Stimulated activated CD8-positive, alpha-beta memory T cell treated with anti-CD3 and anti-CD28 coated beads, Interleukin-7, amount 100 ng/mL, for 4 hours (primary cell): ENCODE measurements at regions not wholly inside any gene's neighbourhood (a gene's known extent, or its start where the extent isn't known, plus 50 kb on each side); places are given as distances from the start of the nearest gene placed in this dataset.

Source experiments
- DNase-seq, 2 donors: peaks; one replicate each; pipeline ENCODE4 v3.0.0-alpha.2; 2020; ENCODE audit warnings: low read depth in 2 of 2

DNA sequence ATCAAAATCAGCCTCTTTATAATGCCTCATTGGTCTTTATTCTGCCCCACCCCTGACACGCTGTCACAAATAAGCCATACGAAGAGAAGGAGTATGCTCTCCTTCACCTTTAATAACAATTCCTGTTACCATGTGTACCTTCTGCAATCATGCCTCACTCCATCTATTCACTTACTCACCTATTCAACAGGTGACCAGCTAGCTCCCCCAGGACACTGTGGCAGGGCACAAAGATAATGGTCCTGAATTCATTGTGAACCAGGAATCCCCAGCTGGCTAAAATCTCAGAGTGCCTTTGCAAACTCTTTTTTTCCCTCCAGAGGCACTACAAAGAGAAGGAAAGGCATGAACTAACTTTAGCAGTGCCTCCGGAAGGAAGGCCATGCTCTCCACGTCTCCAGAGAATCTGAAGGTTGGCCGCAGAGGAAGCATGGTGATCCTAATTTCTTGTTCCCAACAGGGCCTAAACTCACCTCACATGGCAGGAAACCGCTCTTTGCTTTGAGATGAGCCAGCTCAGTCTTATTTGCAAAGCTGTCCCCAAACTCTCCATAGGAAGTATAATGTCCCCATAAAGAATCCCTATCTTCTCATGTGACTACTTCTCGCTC lies 590.3 kb downstream of the BUD13 start:
- no peak for DNase-seq

DNA sequence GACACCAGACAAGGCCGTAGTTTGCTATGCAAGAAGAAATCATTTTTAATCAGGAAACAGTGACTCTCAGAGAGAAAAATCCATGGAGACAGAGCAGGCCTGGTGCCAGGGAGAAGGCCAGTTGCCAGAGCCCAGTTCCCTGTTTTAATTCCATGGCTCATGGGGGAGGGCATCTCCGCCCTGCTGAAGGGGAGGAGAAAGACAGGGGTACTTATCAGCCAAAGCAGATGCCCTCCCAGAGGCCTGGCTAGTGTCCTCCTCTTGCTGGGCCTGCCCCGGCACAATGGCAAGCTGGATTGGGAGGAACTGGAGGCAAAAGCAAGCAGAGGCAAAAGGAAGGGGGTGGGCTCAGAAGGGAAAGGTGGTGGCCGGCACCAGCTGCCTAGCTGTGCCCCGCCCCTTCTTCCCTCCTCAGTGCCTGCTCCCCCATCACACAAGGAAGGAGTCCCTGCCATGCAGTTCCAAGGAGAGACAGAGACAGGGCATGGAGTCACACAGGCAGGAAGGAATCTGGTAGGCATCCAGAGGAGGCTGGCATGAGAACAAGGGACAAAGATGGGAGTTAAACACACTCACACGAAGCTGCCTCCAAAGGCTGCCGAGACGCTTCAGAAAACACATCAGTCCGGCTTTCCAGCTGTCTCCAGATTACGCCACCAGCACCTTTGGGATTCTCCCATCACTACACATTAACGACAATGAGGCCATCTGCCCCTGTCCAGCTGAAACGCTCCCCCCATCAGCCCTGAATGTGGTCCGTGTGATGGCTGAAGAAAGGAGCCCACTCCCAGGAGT lies 591.8 kb downstream of the BUD13 start:
- DNase-seq, result no peak

DNA sequence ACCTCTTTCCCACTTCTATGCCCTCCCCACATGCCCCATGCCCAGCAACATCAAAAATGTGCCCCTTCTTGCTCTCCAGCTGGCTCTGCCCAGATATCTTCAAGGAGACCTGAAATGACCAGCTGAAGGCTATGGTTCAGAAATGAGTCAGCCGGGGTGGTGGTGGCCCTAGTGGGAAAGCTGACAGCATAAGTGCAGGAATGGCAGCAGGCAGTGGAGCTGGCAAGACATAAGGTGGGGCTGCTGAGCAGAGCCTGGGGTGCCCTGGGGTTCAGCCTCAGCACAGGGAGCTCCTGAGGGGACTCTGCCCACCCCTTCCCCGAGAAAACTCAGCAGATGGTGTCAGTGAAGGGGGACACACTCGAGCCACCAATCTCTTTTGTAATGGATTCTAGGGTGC lies 593.4 kb downstream of the BUD13 start:
- DNase-seq, result no peak

DNA sequence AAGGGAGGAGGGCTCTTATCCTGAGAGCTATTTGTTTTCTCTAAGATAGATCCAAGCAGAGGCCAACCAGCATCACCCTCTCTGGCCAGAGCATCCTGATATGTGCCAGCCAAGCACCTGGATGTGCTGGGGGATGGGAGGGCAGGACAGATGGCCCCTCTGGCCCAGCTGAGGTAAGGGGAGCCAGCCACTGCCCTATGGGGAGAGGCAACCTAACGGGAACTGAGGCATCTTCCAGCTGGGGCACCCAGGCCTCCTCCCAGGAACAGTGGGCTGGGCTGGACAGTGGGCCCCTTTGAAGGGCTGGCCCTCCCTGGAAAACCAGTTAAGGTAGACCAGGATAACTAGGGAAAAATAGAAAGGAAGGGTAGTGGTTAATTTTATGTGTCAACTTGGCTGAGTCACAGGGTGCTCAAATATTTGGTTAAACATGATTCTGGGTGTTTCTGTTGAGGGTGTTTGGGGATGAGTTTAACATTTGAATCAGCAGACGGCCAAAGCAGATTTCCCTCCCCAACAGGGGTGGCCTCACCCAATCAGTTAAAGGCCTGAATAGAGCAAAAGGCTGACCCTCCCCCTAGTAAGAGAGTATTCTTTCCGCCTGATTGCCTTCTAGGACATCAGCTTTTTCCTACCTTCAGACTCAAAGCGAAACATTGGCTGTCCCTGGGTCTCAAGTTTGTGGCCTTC lies 595.1 kb downstream of the BUD13 start:
- no peak for DNase-seq

DNA sequence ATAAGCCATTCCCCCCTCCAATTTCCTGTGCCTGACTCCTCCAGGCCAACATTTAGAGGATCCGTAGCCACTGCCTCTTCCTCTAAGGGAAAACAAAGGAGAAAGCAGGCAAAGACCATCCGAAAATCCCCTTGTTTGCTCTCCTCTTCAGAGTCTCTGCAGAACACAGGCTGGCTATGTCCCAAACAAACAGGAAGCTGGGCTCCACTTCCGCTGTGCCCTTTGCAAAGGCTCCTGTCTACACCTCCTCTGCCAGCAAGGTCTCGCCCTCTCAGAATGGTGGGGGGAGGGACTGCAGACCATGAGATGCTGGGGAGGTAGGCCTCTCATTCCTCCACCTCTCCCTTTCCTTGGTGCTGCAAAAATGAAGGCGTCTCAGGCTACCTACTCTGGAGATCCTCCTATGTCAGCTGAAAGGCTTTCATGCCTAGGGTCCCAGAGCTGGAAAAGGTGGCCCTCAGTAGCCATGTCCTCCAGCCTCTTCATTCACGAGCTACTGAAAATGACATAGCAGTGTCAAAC lies 596.2 kb downstream of the BUD13 start:
- no peak for DNase-seq

DNA sequence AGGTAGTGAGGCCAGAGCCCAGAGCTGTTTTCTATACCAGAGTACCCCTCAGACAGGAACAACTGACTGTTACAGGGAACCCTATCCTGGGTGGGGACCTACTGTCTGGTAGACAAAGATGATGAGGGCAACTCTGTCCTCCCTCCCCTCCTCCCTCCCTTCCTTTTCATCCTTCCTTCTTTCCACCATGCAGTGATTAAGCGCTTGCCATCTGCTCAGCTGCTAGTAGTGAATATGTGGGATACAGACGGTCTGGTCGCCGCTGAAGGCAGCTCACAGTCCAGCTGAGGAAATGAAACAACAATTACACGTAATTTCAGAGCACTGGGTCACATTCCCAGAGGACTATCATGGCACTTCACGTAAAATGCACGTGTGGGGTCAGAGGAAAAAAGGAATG lies 597.1 kb downstream of the BUD13 start:
- no peak for DNase-seq

DNA sequence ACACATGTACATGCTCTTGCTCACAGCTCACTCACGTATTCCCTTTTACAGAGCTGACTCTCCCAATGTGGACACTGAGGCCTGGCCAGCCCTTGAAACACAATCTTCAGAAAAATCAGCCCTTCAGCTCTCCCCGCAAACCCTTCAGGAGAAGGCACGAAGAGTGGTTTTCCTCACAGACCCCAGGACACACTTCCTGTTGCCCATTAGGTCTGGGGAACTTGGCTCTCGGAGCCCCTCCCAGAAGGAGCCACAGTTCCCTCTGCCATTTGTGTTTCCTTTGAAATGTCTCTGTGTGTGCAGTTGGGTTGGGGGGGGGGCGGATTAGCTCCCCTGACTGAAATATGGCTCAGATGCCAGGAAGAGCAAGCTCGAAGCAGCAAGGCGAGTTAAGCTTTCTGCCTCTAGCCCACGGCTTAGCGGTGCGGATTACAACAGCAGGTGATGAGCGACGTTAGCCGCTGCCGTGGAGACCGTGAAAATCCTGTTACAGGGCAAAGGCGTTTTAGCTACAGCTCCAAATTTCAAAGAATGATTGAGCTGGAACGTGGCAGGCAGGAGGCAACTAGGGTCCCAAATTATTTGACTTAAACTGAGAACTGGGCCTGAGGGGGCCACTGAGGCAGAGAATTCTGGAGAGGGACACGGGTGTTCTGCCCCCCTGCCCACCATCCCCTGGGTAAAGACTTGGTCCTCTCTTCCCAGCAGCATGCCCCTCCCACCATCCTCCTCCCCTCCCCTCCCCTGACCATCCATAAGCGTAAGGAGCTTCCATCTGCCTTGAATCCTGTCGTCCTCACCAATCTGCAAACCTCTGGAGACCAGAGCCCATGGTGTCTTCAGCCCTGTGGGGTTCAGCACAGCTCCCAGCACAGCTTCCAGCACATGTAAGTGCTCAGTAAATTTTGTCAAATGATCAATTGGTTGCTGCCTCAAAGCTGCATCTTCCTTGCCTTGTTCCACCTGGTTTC lies 598.6 kb downstream of the BUD13 start:
- no peak for DNase-seq

DNA sequence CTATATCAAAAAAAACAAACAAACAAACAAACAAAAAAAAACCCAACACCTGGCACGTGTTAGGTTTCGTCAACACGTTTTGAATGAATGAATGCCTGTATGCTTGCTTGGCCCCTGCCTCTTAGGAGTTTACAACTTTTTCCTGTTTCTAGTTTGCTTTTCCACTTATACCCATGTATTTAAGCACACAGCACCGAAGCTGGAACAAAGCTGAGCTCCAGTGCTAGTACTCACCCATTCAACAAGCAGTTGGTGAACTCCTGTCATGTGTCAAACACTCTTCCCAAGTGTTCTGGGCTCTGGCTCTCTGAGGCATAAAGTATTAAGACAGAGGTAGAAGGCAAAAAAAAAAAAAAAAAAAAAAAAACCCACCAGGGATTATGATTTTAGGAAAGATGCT lies 599.3 kb downstream of the BUD13 start:
- DNase-seq, result no peak

DNA sequence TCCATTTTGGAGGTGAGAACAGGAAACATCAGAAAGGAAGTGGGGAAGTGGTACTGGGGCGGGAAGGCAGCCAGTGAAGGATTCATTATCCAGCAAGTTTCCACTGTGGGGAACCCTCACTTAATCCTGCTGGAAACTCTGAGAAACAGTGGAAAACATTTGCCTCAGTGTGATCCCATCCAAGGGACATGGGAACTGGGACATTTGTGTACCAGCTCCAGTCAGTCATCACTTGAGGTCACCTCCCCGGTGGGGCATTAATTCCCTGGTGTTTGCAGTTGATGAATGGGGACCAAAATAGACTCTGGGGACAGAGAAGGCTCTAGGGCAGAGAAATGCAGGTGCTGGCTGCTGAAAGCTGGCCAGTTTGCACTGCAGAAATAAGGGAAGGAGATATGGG lies 599.9 kb downstream of the BUD13 start:
- no peak for DNase-seq

DNA sequence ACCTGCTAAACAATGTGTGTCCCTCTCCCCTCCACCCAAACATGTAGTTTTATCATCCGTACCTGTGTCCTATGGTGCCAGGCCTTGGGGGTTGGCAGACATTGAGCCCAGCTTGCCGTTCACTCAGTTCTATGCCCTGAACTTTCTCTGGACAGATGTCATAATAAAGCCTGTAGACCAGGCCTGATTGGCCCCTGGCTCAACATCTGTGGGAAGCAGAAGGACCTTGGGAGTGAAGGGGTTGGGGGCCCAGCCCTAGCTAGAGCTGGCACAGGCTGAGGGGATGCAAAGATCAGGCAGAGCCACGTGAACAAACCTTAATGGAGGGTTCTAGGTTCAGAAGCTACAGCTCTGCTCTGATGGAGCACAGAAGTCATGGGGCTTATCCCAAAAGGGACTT lies 600.6 kb downstream of the BUD13 start:
- no peak for DNase-seq

DNA sequence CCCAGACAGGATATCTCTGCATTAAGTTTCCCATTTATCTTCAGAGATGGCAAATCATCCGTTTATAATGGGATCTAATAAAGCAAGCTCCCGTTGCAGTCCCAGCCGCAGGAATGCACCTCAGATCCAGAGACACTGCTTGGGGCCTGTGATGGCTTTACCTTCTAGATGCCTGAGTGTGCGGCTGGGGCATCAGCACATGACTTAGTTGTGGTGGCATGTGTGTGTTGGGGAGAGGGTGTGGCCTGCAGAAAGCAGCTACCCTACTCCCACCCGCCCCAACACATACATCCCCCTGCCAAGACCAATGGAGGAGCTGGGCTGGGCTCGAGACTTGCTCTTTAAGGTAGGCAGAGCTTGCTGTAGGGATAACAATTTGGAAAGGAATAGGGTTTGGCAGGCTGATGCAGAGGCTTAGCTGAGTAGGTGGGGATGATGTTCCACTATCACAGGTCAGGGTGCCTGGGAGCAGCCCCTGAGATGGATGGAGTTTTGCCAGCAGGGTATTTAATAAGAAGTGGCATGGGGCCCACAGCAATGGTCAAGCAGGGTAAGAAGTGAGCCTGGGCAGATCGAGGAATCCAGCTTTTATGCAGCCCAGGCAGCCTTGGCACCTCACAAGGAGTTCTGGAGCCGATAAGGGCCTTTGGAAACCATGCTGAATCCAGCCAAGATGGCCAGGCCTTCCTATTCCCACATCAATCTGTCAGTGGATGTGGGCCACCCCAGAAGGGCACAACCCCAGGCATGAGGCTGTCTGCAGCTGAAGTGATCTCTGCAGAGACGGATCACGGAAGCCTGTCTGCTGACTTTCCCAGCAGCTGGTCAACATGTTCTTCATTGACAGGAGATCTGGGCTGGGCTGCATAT lies 601.3 kb downstream of the BUD13 start:
- DNase-seq, result no peak

DNA sequence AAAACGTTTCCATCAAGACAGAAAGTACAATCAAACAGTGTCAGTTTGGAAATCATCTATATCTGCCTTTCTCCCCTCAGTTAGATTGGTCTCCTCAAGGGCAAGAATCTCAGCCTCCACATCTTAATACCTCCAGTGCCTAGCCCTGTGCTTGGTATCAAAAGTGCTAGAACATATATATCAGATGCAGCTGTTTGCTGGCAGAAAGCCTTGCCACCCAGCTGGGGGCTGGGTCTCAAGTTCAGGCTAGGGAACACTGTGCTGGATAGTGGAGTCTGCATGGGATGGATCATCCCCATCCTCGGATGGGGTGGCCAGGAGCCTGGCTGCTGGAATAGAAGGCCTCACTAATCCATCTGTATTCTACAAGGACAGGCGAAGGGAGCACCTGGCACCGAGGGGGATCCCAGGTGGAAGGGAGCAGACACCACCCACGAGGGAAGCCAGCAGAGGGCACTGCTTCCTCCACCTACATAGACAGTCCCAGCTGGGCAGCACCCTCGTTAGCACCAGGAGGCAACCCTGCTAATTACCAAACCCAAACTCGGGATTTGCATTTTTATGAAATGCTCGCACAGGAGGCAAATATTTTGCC lies 602.2 kb downstream of the BUD13 start:
- no peak for DNase-seq

DNA sequence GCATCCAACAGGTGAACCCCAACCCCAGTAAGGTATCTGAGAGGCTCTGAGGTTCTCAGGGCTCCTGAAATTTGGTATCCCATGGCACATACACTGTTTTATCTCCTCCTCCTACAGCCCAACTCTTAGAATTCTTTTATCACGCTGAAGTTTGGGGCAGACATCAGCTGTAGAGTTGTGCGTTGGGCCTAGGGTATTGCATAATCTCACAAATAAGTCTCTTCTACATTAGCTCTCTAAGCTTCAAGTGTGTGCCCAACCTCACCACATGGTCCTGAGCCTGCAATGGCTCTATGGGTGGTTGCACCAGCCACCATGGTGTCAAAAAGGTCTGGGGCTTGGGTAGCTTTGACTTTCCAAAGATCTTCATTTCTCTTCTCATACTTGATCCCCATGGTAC lies 603.0 kb downstream of the BUD13 start:
- no peak for DNase-seq

DNA sequence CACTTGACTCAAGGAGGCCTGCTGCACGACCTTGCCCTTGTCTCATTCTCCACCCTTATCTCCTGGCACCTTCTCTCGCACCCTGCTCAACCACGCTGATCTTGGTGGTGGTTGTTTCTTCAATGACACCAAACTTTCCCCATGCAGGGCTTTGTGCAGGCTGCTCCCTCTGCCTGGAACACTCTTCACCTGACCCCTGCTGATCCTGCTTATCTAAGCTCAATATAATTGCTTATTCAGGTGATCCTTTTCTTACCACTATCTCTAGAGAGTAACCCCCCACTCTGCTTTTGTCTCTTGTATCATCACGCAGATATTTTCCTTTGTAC lies 604.4 kb downstream of the BUD13 start:
- no peak for DNase-seq

DNA sequence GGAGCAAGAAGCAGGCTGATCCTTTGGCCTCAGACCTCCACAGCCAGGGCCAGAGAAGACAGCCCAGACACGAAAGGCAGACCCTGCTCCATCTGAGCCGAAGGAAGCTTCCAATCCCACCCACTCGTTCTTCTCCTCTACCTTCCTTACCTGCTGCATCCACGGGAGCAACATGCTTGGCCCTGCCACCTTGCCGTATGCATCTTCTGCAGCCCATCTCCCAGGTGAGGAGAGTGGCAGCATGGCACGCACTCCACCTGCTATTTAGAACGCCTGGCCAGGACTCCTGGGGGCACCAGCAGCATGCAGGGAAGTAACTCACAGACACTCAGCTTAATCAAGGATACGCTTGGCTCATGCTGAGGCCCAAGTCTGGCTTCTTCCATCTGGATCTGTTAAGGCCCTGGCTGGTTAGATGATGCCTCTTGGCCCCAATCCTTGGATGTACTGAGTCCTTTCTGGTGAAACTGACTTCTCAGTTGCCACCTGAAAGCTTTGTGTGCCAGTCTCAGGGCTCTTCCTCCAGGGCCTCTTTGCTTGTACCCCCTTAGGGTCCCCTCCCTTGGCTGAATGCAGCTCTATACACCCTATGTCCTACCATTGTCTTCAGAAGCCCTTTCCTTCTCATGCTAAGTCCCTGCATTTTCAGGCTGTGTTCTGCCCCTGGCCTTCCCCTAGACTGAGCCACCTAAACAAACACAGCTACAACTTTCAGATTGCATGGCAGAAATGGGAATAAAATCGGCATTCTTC lies 604.9 kb downstream of the BUD13 start:
- DNase-seq, result no peak

DNA sequence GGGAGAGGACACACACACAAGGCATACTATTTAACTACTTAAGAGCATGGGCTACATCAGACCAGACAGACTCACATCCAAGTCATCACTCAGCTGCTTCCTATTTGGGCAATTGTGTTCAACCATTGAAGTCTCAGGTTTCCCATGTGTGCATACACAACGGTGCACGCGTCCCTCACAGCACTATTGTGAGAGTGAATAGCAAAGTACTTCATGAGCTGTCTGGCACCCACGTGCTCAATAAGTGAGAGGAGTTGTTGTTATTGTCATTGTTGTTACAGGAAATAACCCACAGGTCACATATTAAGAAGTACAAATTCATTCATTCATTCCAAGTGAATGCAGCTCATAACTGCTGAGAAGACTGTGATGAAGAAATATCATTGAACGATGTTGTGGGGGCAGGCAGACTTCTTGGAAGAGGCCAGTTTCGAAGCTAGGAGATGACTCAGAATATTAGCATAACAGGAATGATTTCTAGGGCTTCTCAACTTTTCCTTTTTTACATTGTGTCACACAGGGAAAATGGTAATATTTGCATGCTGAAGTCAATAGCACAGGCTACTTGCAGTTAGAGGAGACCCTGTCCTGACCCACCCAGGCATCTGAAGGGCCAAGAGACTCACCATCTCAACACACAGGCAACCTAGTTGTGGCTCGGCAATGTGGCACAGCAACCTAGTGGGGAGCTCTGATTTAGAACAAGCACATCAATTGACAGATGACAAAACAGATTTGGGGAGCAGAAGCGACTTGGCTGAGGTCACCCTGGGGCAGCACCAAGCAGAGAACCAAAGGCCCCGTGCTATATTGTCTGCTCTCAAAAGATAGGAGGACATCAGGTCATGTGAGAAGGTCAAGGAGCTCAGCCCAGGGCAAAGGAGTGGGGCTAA lies 606.0 kb downstream of the BUD13 start:
- DNase-seq, result no peak

DNA sequence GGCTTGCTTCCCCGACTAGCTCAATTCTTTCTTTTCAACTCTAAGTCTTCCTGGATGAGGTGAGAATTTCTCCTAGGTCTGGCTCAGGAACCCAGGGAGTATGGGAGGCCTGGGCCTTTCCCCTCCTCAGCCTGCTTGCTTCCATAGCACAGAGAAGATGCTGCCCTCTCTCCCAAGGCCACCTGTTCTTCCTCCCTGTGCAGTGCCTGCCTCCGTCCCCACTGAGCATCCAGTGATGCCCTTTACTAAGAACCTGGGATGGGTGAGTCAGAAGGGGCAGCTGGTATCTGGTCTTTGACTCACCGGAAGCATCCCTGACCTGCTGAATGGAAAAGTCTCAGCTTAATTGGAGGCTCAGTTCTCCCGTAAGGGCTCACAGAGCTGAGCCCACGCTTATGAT lies 607.9 kb downstream of the BUD13 start:
- DNase-seq, result no peak

DNA sequence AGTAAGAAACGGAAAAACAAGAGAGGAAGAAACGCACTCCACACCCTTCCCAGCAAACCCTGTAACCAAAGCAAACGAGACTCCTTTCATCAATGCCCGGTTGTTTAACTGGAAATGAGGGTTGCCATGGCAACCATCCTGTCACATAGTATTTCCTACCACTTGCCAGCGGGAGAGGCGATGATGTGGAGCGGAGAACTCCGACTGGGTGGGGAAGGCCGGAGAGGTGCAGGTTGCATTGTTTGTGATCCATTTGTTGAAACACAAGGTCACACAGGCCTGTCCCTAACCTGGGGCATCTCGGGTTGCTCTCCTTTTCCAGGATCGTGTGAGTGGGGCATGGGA lies 609.9 kb downstream of the BUD13 start:
- DNase-seq, result no peak
